Memory B cell (primary cell): ENCODE measurements at regions not wholly inside any gene's neighbourhood (a gene's known extent, or its start where the extent isn't known, plus 50 kb on each side); places are given as distances from the start of the nearest gene placed in this dataset.

Experiments used
- ATAC-seq: fragments of 150-1000 bp; cut with Tn5 transposase; 2 replicates; pipeline ENCODE4 v1.10.0; 2021; ENCODE audit warnings: low read depth, mild to moderate bottlenecking, moderate library complexity
- DNase-seq, 2 donors: peaks; one replicate each; pipeline ENCODE4 v3.0.0; 2022; ENCODE audit warnings: low spot score in 2 of 2
- H3K27ac Mint-ChIP-seq: one replicate; pipeline ENCODE4 v1.8.0; 2022; ENCODE audit warnings: mild to moderate bottlenecking, moderate library complexity, mixed read lengths
- H3K27me3 Mint-ChIP-seq: one replicate; pipeline ENCODE4 v1.8.0; 2022; ENCODE audit warnings: mixed read lengths
- H3K36me3 Mint-ChIP-seq: one replicate; pipeline ENCODE4 v1.8.0; 2022; ENCODE audit warnings: mild to moderate bottlenecking, mixed read lengths
- H3K4me1 Mint-ChIP-seq: one replicate; pipeline ENCODE4 v1.8.0; 2022; ENCODE audit warnings: mixed read lengths
- H3K4me3 Mint-ChIP-seq: one replicate; pipeline ENCODE4 v1.8.0; 2022; ENCODE audit warnings: mild to moderate bottlenecking, moderate library complexity, mixed read lengths
- H3K9me3 Mint-ChIP-seq: one replicate; pipeline ENCODE4 v1.8.0; 2022; ENCODE audit warnings: mixed read lengths

DNA sequence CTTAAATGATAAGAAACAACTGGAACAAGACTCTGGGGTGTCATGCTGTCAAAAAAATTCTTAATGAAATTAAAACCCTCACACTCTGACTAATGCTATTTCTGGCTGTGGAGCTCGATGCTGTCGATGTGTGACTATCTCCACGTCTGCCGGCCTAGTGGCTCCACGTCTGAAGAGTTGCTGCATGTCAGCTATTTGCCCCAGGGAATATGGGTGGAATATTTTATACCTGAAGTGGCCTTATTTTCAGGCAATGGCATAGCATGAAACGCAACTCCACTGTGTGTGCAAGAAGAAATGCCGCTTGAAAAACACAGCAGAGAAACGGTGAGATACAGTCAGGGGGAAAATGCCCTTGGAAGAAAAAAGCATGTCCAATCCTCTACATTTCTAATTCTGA is 50.9 kb upstream of the MGMT start:
- DNase-seq (no peak), ATAC-seq (no peak)
- Mint-ChIP-seq H3K4me1 (no peaks in the 10 kb centered on the region), H3K4me3 (no peak overlapping the region), H3K36me3 (no peaks in the 10 kb centered on the region), H3K9me3 (no peaks in the 10 kb centered on the region), H3K27ac (no peak overlapping the region), H3K27me3 (peaks cover 2% of the 10 kb centered on the region)

DNA sequence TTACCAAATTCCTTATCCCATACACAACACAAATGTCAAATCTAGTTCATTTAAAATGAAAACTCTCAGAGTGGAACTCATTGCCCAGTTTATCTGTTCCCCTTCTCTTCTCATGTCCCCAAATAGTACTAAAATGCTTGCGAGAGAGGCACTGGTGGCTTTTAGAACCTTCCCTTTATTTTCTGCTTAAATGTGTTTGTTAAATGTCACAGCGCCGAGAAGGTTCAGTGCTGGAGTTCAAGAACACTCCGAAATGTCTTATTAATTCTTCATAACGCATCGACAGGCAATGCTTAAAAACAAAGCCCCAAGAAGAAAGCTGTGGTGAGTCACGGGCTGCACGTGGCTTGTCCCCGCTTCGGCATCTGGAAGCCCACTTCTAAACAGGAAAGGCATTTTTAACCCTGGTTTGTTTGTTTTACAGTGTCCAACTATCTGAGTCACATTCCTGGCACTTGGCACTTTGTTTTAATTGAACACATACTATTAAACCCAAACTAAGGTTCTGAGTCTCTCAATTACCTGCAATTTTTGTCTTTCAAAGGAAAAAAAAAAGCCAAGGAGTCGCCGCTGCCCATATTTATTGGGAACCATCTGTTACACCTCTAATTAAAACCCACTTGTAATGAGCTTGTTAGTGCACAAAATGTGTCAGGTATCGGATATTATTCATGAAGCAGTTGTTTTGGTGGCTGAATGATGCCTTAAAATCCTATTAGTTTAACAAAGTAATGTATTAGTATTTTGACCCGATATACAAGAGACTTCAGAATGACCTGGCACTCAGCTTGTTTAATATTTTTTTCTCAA is 49.9 kb upstream of the MGMT start:
- no peaks in the 10 kb centered on the region for H3K36me3 Mint-ChIP-seq
- ATAC-seq (no peak), DNase-seq (no peak)
- H3K9me3 Mint-ChIP-seq = no peaks in the 10 kb centered on the region
- no peak overlapping the region for H3K4me3 Mint-ChIP-seq
- no peak overlapping the region for H3K27ac Mint-ChIP-seq
- H3K4me1 Mint-ChIP-seq = no peaks in the 10 kb centered on the region
- peaks cover 2% of the 10 kb centered on the region for H3K27me3 Mint-ChIP-seq
